ENCODE measurements at regions not wholly inside any gene's neighbourhood (a gene's known extent, or its start where the extent isn't known, plus 50 kb on each side); places are given as distances from the start of the nearest gene placed in this dataset.

GRCh38 chr12:114483996-114484395, 78.1 kb upstream of the TBX5 start:
- TF ChIP-seq CTCF (IDR thresholded peaks at IDR 0.05) = no peak
- ATAC-seq (ENCODE audit: low FRiP score) (no peak), DNase-seq (ENCODE audit: low spot score) (no peak)

- DNase-seq (ENCODE audit: low spot score) (no peak), ATAC-seq (ENCODE audit: low FRiP score) (no peak)
- no peak for TF ChIP-seq CTCF (IDR thresholded peaks at IDR 0.05)
Observed at GRCh38 chr12:114481200-114481535, 75.2 kb upstream of the TBX5 start.

GRCh38 chr12:114480337-114481199, 74.6 kb upstream of the TBX5 start:
- no peak for TF ChIP-seq CTCF (IDR thresholded peaks at IDR 0.05)
- DNase-seq (ENCODE audit: low spot score) = no peak
- peak; percentile 62 for ATAC-seq (ENCODE audit: low FRiP score)

GRCh38 chr12:114479831-114480230, 73.9 kb upstream of the TBX5 start:
- ATAC-seq (ENCODE audit: low FRiP score) (no peak), DNase-seq (ENCODE audit: low spot score) (no peak)
- no peak for TF ChIP-seq CTCF (IDR thresholded peaks at IDR 0.05)

GRCh38 chr12:114478865-114479264, 72.9 kb upstream of the TBX5 start:
- DNase-seq (ENCODE audit: low spot score) = no peak
- TF ChIP-seq CTCF (IDR thresholded peaks at IDR 0.05) = no peak
- ATAC-seq (ENCODE audit: low FRiP score) = no peak

GRCh38 chr12:114477989-114478395, 72.0 kb upstream of the TBX5 start:
- no peak for TF ChIP-seq CTCF (IDR thresholded peaks at IDR 0.05)
- ATAC-seq (ENCODE audit: low FRiP score) = no peak
- no peak for DNase-seq (ENCODE audit: low spot score)

- DNase-seq (ENCODE audit: low spot score) (no peak), ATAC-seq (ENCODE audit: low FRiP score) (no peak)
- no peak for TF ChIP-seq CTCF (IDR thresholded peaks at IDR 0.05)
Observed at GRCh38 chr12:114476159-114476558, 70.2 kb upstream of the TBX5 start.

All from omental fat pad (tissue), 3 donors.